HepG2 (cell line): ENCODE measurements at regions not wholly inside any gene's neighbourhood (a gene's known extent, or its start where the extent isn't known, plus 50 kb on each side); places are given as distances from the start of the nearest gene placed in this dataset.

Source experiments
- AKAP8 ChIP-seq: sonication (generic); formaldehyde crosslinking; IDR thresholded peaks from 2 replicates; pipeline ENCODE4 v1.5.1; 2020; ENCODE audit warnings: mild to moderate bottlenecking, missing genetic modification reagents
- KAT8 ChIP-seq: IDR thresholded peaks from 2 replicates; pipeline ENCODE4 v1.6.1; 2016; ENCODE audit warnings: missing genetic modification reagents, missing compliant biosample characterization
- TBL1XR1 ChIP-seq: fragments of 150-350 bp; IDR thresholded peaks from 2 replicates; pipeline ENCODE4 v1.6.1; 2014; ENCODE audit warnings: borderline replicate concordance, low read length; ENCODE audit not compliant: partially characterized antibody
- ZNF569 ChIP-seq: sonication (generic); formaldehyde crosslinking; IDR thresholded peaks from 2 replicates; pipeline ENCODE4 v1.5.0; 2020; ENCODE audit warnings: mild to moderate bottlenecking, missing genetic modification reagents, moderate library complexity, borderline replicate concordance
- ZNF781 ChIP-seq: sonication (generic); formaldehyde crosslinking; IDR thresholded peaks from 2 replicates; pipeline ENCODE4 v1.5.1; 2020; ENCODE audit warnings: borderline replicate concordance, mild to moderate bottlenecking, missing genetic modification reagents; ENCODE audit errors: not compliant biosample characterization
- TF ChIP-seq, protein P1 (sequence below): sonication (generic); formaldehyde crosslinking; IDR thresholded peaks from 2 replicates; pipeline ENCODE4 v1.4.0; 2020; ENCODE audit warnings: missing genetic modification reagents
- TF ChIP-seq, protein P2 (sequence below): sonication (generic); formaldehyde crosslinking; IDR thresholded peaks from 2 replicates; pipeline ENCODE4 v1.5.0; 2020; ENCODE audit warnings: missing genetic modification reagents
- TF ChIP-seq, protein P3 (sequence below): sonication (generic); formaldehyde crosslinking; conservative IDR thresholded peaks from 2 replicates; pipeline ENCODE4 v1.4.0; 2020; ENCODE audit warnings: mild to moderate bottlenecking, missing genetic modification reagents, moderate library complexity
- TF ChIP-seq, protein P4 (sequence below): sonication (generic); formaldehyde crosslinking; IDR thresholded peaks from 2 replicates; pipeline ENCODE4 v1.5.1; 2020; ENCODE audit warnings: mild to moderate bottlenecking, missing genetic modification reagents, moderate library complexity
- TF ChIP-seq, protein P5 (sequence below): sonication (generic); formaldehyde crosslinking; IDR thresholded peaks from 2 replicates; pipeline ENCODE4 v1.8.0; 2022; ENCODE audit warnings: mild to moderate bottlenecking, missing genetic modification reagents

DNA sequence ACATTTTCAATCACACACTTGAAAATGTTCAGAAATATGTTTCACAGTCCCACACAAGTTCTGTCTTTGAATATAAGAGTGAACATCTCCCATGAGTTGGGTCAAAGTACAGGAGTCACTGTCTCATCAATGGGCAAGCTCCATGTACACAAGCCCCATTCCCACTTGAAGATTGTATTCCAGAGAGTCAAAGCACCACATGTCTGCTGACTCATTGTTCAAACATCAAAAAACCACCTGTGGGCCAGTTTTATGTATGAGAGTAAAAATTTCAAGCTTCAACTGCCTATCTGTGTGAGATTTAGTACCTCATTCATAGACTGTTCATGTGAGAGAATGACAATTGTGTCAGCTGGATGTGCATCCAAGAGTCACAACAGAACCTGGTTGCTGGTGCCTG is 1174.4 kb upstream of the AMELY start (continued):
- no peak for TF ChIP-seq ZNF781
- TF ChIP-seq, protein P1, sequence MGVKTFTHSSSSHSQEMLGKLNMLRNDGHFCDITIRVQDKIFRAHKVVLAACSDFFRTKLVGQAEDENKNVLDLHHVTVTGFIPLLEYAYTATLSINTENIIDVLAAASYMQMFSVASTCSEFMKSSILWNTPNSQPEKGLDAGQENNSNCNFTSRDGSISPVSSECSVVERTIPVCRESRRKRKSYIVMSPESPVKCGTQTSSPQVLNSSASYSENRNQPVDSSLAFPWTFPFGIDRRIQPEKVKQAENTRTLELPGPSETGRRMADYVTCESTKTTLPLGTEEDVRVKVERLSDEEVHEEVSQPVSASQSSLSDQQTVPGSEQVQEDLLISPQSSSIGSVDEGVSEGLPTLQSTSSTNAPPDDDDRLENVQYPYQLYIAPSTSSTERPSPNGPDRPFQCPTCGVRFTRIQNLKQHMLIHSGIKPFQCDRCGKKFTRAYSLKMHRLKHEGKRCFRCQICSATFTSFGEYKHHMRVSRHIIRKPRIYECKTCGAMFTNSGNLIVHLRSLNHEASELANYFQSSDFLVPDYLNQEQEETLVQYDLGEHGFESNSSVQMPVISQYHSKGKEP = no peak
- no peak for TF ChIP-seq TBL1XR1
- no peak for TF ChIP-seq AKAP8 (CRISPR knock-in tag)
- no peak for TF ChIP-seq ZNF569
- TF ChIP-seq, protein P2, sequence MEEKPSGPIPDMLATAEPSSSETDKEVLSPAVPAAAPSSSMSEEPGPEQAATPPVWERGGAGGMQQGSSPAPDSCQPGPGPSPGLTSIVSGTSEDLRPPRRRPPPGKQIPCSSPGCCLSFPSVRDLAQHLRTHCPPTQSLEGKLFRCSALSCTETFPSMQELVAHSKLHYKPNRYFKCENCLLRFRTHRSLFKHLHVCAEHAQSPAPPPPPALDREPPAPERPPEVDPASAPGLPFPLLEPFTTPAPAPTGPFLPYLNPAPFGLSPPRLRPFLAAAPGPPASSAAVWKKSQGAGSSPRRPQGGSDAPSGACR (CRISPR knock-in tag) = no peak
- TF ChIP-seq, protein P3, sequence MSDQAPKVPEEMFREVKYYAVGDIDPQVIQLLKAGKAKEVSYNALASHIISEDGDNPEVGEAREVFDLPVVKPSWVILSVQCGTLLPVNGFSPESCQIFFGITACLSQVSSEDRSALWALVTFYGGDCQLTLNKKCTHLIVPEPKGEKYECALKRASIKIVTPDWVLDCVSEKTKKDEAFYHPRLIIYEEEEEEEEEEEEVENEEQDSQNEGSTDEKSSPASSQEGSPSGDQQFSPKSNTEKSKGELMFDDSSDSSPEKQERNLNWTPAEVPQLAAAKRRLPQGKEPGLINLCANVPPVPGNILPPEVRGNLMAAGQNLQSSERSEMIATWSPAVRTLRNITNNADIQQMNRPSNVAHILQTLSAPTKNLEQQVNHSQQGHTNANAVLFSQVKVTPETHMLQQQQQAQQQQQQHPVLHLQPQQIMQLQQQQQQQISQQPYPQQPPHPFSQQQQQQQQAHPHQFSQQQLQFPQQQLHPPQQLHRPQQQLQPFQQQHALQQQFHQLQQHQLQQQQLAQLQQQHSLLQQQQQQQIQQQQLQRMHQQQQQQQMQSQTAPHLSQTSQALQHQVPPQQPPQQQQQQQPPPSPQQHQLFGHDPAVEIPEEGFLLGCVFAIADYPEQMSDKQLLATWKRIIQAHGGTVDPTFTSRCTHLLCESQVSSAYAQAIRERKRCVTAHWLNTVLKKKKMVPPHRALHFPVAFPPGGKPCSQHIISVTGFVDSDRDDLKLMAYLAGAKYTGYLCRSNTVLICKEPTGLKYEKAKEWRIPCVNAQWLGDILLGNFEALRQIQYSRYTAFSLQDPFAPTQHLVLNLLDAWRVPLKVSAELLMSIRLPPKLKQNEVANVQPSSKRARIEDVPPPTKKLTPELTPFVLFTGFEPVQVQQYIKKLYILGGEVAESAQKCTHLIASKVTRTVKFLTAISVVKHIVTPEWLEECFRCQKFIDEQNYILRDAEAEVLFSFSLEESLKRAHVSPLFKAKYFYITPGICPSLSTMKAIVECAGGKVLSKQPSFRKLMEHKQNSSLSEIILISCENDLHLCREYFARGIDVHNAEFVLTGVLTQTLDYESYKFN (CRISPR knock-in tag) = no peak
- TF ChIP-seq, protein P4, sequence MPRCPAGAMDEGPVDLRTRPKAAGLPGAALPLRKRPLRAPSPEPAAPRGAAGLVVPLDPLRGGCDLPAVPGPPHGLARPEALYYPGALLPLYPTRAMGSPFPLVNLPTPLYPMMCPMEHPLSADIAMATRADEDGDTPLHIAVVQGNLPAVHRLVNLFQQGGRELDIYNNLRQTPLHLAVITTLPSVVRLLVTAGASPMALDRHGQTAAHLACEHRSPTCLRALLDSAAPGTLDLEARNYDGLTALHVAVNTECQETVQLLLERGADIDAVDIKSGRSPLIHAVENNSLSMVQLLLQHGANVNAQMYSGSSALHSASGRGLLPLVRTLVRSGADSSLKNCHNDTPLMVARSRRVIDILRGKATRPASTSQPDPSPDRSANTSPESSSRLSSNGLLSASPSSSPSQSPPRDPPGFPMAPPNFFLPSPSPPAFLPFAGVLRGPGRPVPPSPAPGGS = no peak
- TF ChIP-seq KAT8 (CRISPR knock-in tag) = no peak
- TF ChIP-seq, protein P5, sequence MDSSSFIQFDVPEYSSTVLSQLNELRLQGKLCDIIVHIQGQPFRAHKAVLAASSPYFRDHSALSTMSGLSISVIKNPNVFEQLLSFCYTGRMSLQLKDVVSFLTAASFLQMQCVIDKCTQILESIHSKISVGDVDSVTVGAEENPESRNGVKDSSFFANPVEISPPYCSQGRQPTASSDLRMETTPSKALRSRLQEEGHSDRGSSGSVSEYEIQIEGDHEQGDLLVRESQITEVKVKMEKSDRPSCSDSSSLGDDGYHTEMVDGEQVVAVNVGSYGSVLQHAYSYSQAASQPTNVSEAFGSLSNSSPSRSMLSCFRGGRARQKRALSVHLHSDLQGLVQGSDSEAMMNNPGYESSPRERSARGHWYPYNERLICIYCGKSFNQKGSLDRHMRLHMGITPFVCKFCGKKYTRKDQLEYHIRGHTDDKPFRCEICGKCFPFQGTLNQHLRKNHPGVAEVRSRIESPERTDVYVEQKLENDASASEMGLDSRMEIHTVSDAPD (CRISPR knock-in tag) = no peak
